ENCODE measurements at regions not wholly inside any gene's neighbourhood (a gene's known extent, or its start where the extent isn't known, plus 50 kb on each side); places are given as distances from the start of the nearest gene placed in this dataset.
"Not testable (repeated sequence)": the region's sequence is repeated elsewhere in the genome, so short reads cannot be mapped to it uniquely, and the experiment has no call there.

DNA sequence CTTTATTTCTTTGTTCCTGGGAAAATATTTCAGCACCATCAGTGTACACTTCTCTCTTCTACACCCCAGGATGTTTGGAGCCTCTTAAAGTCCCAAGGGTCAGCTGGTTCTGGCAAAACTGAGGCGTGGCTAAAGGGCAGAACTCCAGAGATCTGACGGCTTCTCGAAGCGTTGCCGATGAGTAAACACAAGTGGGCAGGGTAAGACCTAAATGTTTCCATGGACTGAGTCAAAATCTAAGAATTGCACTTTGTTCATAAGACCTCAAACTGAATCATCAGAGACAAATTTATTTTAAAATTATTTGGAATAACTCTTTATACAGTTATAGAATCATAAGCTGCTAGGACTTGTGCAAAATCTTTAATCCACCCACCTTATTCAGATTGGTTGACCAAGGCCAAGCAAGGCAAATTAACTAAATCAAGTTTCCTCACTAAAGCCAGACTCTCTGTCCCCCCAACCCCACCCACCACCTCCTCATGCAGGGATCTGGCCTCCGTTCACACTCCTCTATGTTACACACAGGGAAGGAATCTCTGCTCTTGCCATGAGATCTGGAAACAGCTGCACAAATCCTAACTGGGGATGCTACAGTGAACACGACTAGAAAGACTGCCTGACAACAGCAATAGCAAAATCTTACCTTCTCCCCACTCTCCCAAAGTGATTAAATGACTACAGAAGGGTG is 342.6 kb upstream of the KLHL29 start:
- ChIA-PET CTCF (no interaction called here), POLR2A (no interaction called here)
- DNase-seq (ENCODE audit: extremely low spot score): no peak
- no peak for TF ChIP-seq L3MBTL2 (conservative IDR thresholded peaks at IDR 0.05)
- TF ChIP-seq FOXA1 (IDR thresholded peaks at IDR 0.05): no peak
- no peak for TF ChIP-seq ZNF384 (IDR thresholded peaks at IDR 0.05)
- no peak for TF ChIP-seq ARNT (IDR thresholded peaks at IDR 0.05)
- no peak for TF ChIP-seq SP1 (IDR thresholded peaks at IDR 0.05)
- TF ChIP-seq CTBP1 (IDR thresholded peaks at IDR 0.05; ENCODE audit: borderline replicate concordance): no peak
- TF ChIP-seq FOXM1 (IDR thresholded peaks at IDR 0.05; ENCODE audit: borderline replicate concordance): no peak
- TF ChIP-seq LEF1 (IDR thresholded peaks at IDR 0.05; ENCODE audit: borderline replicate concordance): no peak
- TF ChIP-seq, protein P1, sequence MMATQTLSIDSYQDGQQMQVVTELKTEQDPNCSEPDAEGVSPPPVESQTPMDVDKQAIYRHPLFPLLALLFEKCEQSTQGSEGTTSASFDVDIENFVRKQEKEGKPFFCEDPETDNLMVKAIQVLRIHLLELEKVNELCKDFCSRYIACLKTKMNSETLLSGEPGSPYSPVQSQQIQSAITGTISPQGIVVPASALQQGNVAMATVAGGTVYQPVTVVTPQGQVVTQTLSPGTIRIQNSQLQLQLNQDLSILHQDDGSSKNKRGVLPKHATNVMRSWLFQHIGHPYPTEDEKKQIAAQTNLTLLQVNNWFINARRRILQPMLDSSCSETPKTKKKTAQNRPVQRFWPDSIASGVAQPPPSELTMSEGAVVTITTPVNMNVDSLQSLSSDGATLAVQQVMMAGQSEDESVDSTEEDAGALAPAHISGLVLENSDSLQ (IDR thresholded peaks at IDR 0.05): no peak
- TF ChIP-seq SUZ12 (IDR thresholded peaks at IDR 0.05): no peak
- no peak for TF ChIP-seq NFRKB (IDR thresholded peaks at IDR 0.05)
- TF ChIP-seq TARDBP (IDR thresholded peaks at IDR 0.05): no peak
- TF ChIP-seq FOXK2 (IDR thresholded peaks at IDR 0.05): no peak
- TF ChIP-seq BHLHE40 (IDR thresholded peaks at IDR 0.05; ENCODE audit: borderline replicate concordance): no peak
- no peak for TF ChIP-seq ELF4 (IDR thresholded peaks at IDR 0.05)
- TF ChIP-seq HDGF (IDR thresholded peaks at IDR 0.05; ENCODE audit: borderline replicate concordance): no peak

DNA sequence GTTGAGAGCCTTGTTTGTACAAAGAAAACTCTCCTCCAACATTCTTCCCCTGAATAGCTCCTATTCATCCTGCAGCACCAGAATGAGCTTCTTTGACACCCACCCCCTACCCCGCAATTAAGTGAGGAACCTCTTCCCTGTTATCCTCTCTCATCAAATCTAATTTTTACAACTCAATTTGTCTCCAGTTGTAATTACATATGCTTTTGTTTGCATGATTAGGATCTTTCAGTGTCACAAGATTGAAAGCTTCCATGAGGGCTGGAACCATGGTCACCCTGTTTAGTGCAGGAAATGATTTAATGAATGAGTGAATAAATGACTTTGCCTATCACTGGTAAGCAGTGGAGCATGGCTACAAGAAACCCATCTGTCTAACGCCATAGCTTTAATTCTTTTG is 334.6 kb upstream of the KLHL29 start:
- ChIA-PET POLR2A (no interaction called here), CTCF (no interaction called here)
- no peak for DNase-seq (ENCODE audit: extremely low spot score)
- TF ChIP-seq FOXM1 (IDR thresholded peaks at IDR 0.05; ENCODE audit: borderline replicate concordance) (no peak), NFRKB (IDR thresholded peaks at IDR 0.05) (no peak), ELF4 (IDR thresholded peaks at IDR 0.05) (no peak), FOXK2 (IDR thresholded peaks at IDR 0.05) (no peak), CTBP1 (IDR thresholded peaks at IDR 0.05; ENCODE audit: borderline replicate concordance) (no peak), BHLHE40 (IDR thresholded peaks at IDR 0.05; ENCODE audit: borderline replicate concordance) (no peak), LEF1 (IDR thresholded peaks at IDR 0.05; ENCODE audit: borderline replicate concordance) (no peak), ZNF384 (IDR thresholded peaks at IDR 0.05) (no peak), HDGF (IDR thresholded peaks at IDR 0.05; ENCODE audit: borderline replicate concordance) (no peak), ARNT (IDR thresholded peaks at IDR 0.05) (no peak), SUZ12 (IDR thresholded peaks at IDR 0.05) (no peak), TARDBP (IDR thresholded peaks at IDR 0.05) (no peak), SP1 (IDR thresholded peaks at IDR 0.05) (no peak), L3MBTL2 (conservative IDR thresholded peaks at IDR 0.05) (no peak), FOXA1 (IDR thresholded peaks at IDR 0.05) (no peak)
- TF ChIP-seq, protein P1 (IDR thresholded peaks at IDR 0.05): no peak

DNA sequence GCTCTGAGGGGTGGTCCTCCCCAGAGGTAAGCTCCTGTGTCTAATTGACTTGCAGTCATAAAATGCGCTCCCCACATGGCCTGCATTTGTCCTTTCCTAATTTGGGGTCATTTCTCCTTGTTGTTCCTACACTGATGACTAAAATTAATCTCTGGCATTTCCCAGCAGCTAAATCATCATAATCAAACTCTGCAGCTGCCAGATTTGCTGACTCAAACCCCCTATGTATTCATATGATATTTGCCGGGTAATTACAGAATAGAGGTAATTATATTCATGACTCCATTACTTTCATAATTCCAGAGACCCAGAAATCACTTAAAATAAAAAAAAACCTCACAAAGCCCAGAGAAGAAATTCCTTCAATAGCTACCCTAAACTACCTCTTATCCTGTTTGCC is 331.4 kb upstream of the KLHL29 start:
- no peak for DNase-seq (ENCODE audit: extremely low spot score)
- CTCF ChIA-PET: no interaction called here
- POLR2A ChIA-PET: no interaction called here
- TF ChIP-seq CTBP1 (IDR thresholded peaks at IDR 0.05; ENCODE audit: borderline replicate concordance) (no peak), SUZ12 (IDR thresholded peaks at IDR 0.05) (no peak), FOXM1 (IDR thresholded peaks at IDR 0.05; ENCODE audit: borderline replicate concordance) (no peak), ARNT (IDR thresholded peaks at IDR 0.05) (no peak), ELF4 (IDR thresholded peaks at IDR 0.05) (no peak)

DNA sequence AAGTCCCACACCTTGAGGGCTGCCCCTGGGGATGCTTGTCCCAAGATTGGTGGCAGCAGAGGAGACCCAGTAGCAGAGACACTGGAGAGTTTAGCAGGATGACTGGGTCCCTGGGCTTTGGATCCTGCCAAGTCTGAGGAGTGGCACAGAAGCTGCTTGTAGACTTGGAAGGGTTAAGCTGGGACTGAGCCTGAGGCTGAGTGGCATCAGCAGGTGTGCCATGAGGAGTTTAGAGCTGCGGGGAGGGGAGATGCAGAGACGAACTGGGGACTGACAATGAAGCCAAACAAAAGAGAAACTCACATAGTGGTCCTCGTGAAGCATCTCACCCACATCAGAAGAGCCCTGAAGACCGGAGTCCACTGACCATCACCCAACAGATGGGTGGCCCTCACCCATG is 329.7 kb upstream of the KLHL29 start:
- no peak for DNase-seq (ENCODE audit: extremely low spot score)
- ChIA-PET CTCF (no interaction called here), POLR2A (no interaction called here)
- TF ChIP-seq HDGF (IDR thresholded peaks at IDR 0.05; ENCODE audit: borderline replicate concordance) (no peak), ARNT (IDR thresholded peaks at IDR 0.05) (no peak), ELF4 (IDR thresholded peaks at IDR 0.05) (no peak), L3MBTL2 (conservative IDR thresholded peaks at IDR 0.05) (no peak), BHLHE40 (IDR thresholded peaks at IDR 0.05; ENCODE audit: borderline replicate concordance) (no peak), SP1 (IDR thresholded peaks at IDR 0.05) (no peak), NFRKB (IDR thresholded peaks at IDR 0.05) (no peak), LEF1 (IDR thresholded peaks at IDR 0.05; ENCODE audit: borderline replicate concordance) (no peak), FOXM1 (IDR thresholded peaks at IDR 0.05; ENCODE audit: borderline replicate concordance) (no peak), CTBP1 (IDR thresholded peaks at IDR 0.05; ENCODE audit: borderline replicate concordance) (no peak), FOXK2 (IDR thresholded peaks at IDR 0.05) (no peak), ZNF384 (IDR thresholded peaks at IDR 0.05) (no peak)

DNA sequence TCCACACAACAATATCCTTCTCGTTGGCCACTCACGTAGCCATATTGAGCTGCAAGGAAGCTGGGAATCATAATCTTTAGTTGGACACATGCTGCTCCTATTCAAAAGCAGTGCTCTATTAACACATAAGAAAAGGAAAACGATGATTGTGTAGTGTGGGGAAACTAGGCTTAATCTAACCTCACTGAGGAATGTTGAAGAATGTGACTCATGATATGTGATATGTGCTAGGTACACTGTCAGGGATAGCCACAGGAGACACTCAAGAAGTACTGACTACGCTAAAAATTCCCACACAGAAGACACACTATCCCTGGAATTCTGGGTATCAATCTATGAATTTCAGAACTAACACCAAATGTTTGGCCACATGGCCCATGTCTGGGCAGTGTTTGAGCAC is 328.1 kb upstream of the KLHL29 start:
- DNase-seq (ENCODE audit: extremely low spot score); POLR2A ChIA-PET; CTCF ChIA-PET: not testable (repeated sequence)

DNA sequence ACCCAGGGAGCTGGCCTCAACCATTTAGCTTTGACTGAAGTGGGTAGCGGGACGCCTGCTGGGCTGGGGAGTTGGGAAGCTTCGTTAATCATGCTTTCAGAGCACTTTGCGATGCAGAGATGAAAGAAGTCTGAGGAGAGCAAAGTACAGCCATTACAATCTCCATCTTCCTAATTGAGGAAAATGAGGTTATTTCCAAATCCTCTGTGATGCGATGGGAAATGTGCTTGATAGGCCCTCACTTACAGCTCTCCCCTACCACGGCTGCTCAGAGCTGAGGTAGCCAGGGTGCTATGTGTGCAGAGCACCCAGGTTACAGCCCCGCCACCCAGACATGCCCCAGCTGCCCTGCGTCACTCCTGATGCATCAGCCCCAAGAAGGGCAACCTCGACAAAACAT is 326.5 kb upstream of the KLHL29 start:
- CTCF ChIA-PET: no interaction called here
- DNase-seq (ENCODE audit: extremely low spot score): no peak
- POLR2A ChIA-PET: no interaction called here
- no peak for TF ChIP-seq L3MBTL2 (conservative IDR thresholded peaks at IDR 0.05)
- TF ChIP-seq FOXA1 (IDR thresholded peaks at IDR 0.05): no peak
- TF ChIP-seq HDGF (IDR thresholded peaks at IDR 0.05; ENCODE audit: borderline replicate concordance): no peak
- no peak for TF ChIP-seq NFRKB (IDR thresholded peaks at IDR 0.05)
- no peak for TF ChIP-seq BHLHE40 (IDR thresholded peaks at IDR 0.05; ENCODE audit: borderline replicate concordance)
- TF ChIP-seq SUZ12 (IDR thresholded peaks at IDR 0.05): no peak
- no peak for TF ChIP-seq LEF1 (IDR thresholded peaks at IDR 0.05; ENCODE audit: borderline replicate concordance)
- TF ChIP-seq ARNT (IDR thresholded peaks at IDR 0.05): no peak
- no peak for TF ChIP-seq SP1 (IDR thresholded peaks at IDR 0.05)
- TF ChIP-seq, protein P1 (IDR thresholded peaks at IDR 0.05): no peak
- TF ChIP-seq TARDBP (IDR thresholded peaks at IDR 0.05): no peak
- no peak for TF ChIP-seq FOXM1 (IDR thresholded peaks at IDR 0.05; ENCODE audit: borderline replicate concordance)
- no peak for TF ChIP-seq ZNF384 (IDR thresholded peaks at IDR 0.05)
- no peak for TF ChIP-seq FOXK2 (IDR thresholded peaks at IDR 0.05)
